GM12878 (cell line): ENCODE measurements at regions not wholly inside any gene's neighbourhood (a gene's known extent, or its start where the extent isn't known, plus 50 kb on each side); places are given as distances from the start of the nearest gene placed in this dataset.

Source experiments
- ATAC-seq: fragments of 200-7000 bp; cut with Tn5 transposase; 3 replicates; pipeline ENCODE4 v1.9.1; 2020; ENCODE audit warnings: mild to moderate bottlenecking, moderate library complexity
- BruUV-seq: library from RNA; stranded (reverse); fragments of 400-500 nt; replicated peaks from 2 replicates; lab custom pipeline; 2021; lab: Mats Ljungman, UMichigan
- CTCF ChIA-PET: fragments of 300-600 bp; sonication (Branson Sonifier 250); formaldehyde crosslinking; extraction: SDS; loops from one replicate; lab custom pipeline; 2021; ENCODE audit warnings: inconsistent platforms; lab: Yijun Ruan, JAX
- POLR2A ChIA-PET: fragments of 350-600 bp; formaldehyde crosslinking; extraction: SDS; loops from one replicate; lab custom pipeline; 2021; ENCODE audit warnings: inconsistent platforms; lab: Charles Lee
- RAD21 ChIA-PET: fragments of 300-600 bp; sonication (Branson Sonifier 250); formaldehyde crosslinking; loops from one replicate; lab custom pipeline; 2023; ENCODE audit warnings: antibody characterized with exemption; ENCODE audit not compliant: unreplicated experiment; lab: Charles Lee
- SMC1A ChIA-PET: fragments of 300-600 bp; sonication (Branson Sonifier 250); formaldehyde crosslinking; loops from one replicate; lab custom pipeline; 2023; ENCODE audit not compliant: unreplicated experiment, uncharacterized antibody; lab: Charles Lee
- DNase-seq: peaks from one replicate; pipeline ENCODE4 v3.0.0-alpha.2; 2011; ENCODE audit warnings: low read depth, low spot score
- FAIRE-seq: peaks from 3 replicates; lab custom pipeline; 2011; peaks lifted over from hg19 to GRCh38; lab: Jason Lieb, UNC
- H2AFZ ChIP-seq: 2 replicates; pipeline ENCODE4 v1.6.0; 2011; ENCODE audit warnings: low read depth, low read length, control low read depth; ENCODE audit not compliant: control insufficient read depth
- H3K27ac ChIP-seq: 2 replicates; pipeline ENCODE4 v1.5.1; 2011; ENCODE audit warnings: control low read depth; ENCODE audit not compliant: control insufficient read depth, insufficient read depth
- H3K27me3 ChIP-seq, 2 experiments: replicated peaks in 1 of 2; 2 replicates each; pipeline versions ENCODE4 v1.6.0 to v1.6.1; 2011; ENCODE audit warnings: low read length in 1 of 2; ENCODE audit not compliant: control insufficient read depth in 2 of 2, insufficient read depth in 2 of 2
- H3K36me3 ChIP-seq, 2 experiments: 2 replicates each; pipeline ENCODE4 v1.5.1; 2011; ENCODE audit warnings: low read length in 1 of 2; ENCODE audit not compliant: control insufficient read depth in 2 of 2, insufficient read depth in 2 of 2
- H3K4me1 ChIP-seq: 2 replicates; pipeline ENCODE4 v1.6.1; 2011; ENCODE audit warnings: mild to moderate bottlenecking, low read length, moderate library complexity, mixed read lengths; ENCODE audit not compliant: control insufficient read depth, insufficient read depth
- H3K4me2 ChIP-seq: 2 replicates; pipeline ENCODE4 v1.6.0; 2011; ENCODE audit warnings: control low read depth; ENCODE audit not compliant: control insufficient read depth, insufficient read depth
- H3K4me3 ChIP-seq: fragments of 200-600 bp; sonication (generic); 2 replicates; pipeline ENCODE4 v1.5.1; 2016
- H3K79me2 ChIP-seq: 2 replicates; pipeline ENCODE4 v1.6.0; 2011; ENCODE audit warnings: low read length; ENCODE audit not compliant: control insufficient read depth, insufficient read depth
- H3K9ac ChIP-seq: 2 replicates; pipeline ENCODE4 v1.8.0; 2011; ENCODE audit warnings: low read length, control low read depth, mixed read lengths; ENCODE audit not compliant: control insufficient read depth, insufficient read depth
- H3K9me3 ChIP-seq: replicated peaks from 3 replicates; pipeline ENCODE4 v1.5.1; 2011; ENCODE audit warnings: mild to moderate bottlenecking, low read length; ENCODE audit not compliant: control insufficient read depth, insufficient read depth
- H4K20me1 ChIP-seq: 2 replicates; pipeline ENCODE4 v1.6.0; 2011; ENCODE audit not compliant: control insufficient read depth, insufficient read depth
- BCL11A ChIP-seq: IDR thresholded peaks from 2 replicates; pipeline ENCODE4 v1.6.1; 2011; ENCODE audit warnings: low read depth, low read length
- CREB1 ChIP-seq: IDR thresholded peaks from 2 replicates; pipeline ENCODE4 v1.6.1; 2012; ENCODE audit warnings: low read depth, mild to moderate bottlenecking, inconsistent platforms
- KLF5 ChIP-seq: fragments of 450-650 bp; IDR thresholded peaks from 2 replicates; pipeline ENCODE4 v1.6.1; 2014; ENCODE audit warnings: mild to moderate bottlenecking; ENCODE audit not compliant: partially characterized antibody
- POU2F2 ChIP-seq: IDR thresholded peaks from 3 replicates; pipeline ENCODE4 v1.6.1; 2011; ENCODE audit warnings: low read depth, mild to moderate bottlenecking, low read length, borderline replicate concordance
- RELA ChIP-seq: fragments of 450-650 bp; IDR thresholded peaks from 2 replicates; pipeline ENCODE4 v1.8.0; 2014; ENCODE audit warnings: borderline replicate concordance; ENCODE audit not compliant: partially characterized antibody
- SMC3 ChIP-seq: IDR thresholded peaks from 2 replicates; pipeline ENCODE4 v1.6.1; 2011; ENCODE audit warnings: low read length, improper control_type of control experiment, borderline replicate concordance
- SREBF2 ChIP-seq: IDR thresholded peaks from 2 replicates; pipeline ENCODE4 v1.6.1; 2012; ENCODE audit warnings: mild to moderate bottlenecking, low read length
- TAF1 ChIP-seq: IDR thresholded peaks from 2 replicates; pipeline ENCODE4 v1.6.1; 2011; ENCODE audit warnings: mild to moderate bottlenecking, low read depth, low read length, borderline replicate concordance
- WGBS: methylation state at CpG from one replicate; pipeline ENCODE4 v1.1.6; 2016; ENCODE audit warnings: low lambda C conversion rate; ENCODE audit not compliant: insufficient replicate concordance, insufficient coverage; ENCODE audit errors: missing lambda C conversion rate; 5-methylcytosine and 5-hydroxymethylcytosine counted together
- in situ Hi-C: fragments of 300-500 bp; cut with MboI; formaldehyde crosslinking; loops from 9 replicates; pipeline ENCODE4 v1.14.3; 2018; ENCODE audit warnings: mixed read lengths
- intact Hi-C: fragments of 100-400 bp; cut with micrococcal nuclease; formaldehyde crosslinking; loops from one replicate; pipeline ENCODE4 v1.14.2; 2022; ENCODE audit not compliant: unreplicated experiment
- TF ChIP-seq, protein P1 (sequence below): fragments of 450-650 bp; IDR thresholded peaks from 2 replicates; pipeline ENCODE4 v1.6.1; 2017; ENCODE audit warnings: mild to moderate bottlenecking, low read depth, inconsistent platforms; ENCODE audit not compliant: poor library complexity, severe bottlenecking
- TF ChIP-seq, protein P2 (sequence below): fragments of 450-650 bp; IDR thresholded peaks from 2 replicates; pipeline ENCODE4 v1.6.1; 2017; ENCODE audit warnings: mild to moderate bottlenecking
- TF ChIP-seq, protein P3 (sequence below): IDR thresholded peaks from 2 replicates; pipeline ENCODE4 v1.6.1; 2011; ENCODE audit warnings: low read depth, mild to moderate bottlenecking, low read length, moderate library complexity, borderline replicate concordance; ENCODE audit errors: extremely low read depth

DNA sequence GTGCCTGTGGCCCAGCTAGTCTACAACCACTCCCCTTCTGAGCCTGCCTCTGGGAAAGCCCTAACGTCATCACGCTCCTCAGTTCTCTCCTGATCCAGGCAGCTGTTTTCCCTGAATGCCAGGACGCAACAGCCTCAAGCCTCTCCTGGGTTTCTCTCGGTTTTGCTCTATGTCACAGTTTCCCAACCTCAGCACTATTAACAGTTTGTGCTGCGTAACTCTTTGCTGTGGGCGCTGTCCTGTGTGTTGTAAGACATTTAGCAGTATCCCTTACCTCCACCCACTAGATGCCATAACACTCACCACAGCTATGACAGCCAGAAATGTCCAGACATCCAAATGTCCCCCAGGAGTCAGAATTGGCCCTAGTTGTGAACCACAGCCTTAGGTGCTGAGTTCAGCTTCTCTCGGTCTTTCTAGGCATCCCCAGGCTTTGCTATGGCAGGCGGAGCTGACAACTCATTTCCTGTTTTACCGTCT is 226.3 kb upstream of the NPVF start:
- Histone ChIP-seq H3K27ac (no peak overlapping the region), H2AFZ (no peak overlapping the region), H4K20me1 (no peaks in the 10 kb centered on the region), H3K27me3 (no peaks in the 10 kb centered on the region), H3K9ac (no peak overlapping the region), H3K4me1 (no peaks in the 10 kb centered on the region), H3K9me3 (no peaks in the 10 kb centered on the region), H3K4me3 (no peak overlapping the region), H3K79me2 (no peaks in the 10 kb centered on the region), H3K36me3 (no peaks in the 10 kb centered on the region), H3K4me2 (no peak overlapping the region)
- DNase-seq (no peak), FAIRE-seq (no peak), ATAC-seq (peak; percentile 40; the same call in 2 of the 3 replicates)
- no TSS peak for BruUV-seq
- RAD21 ChIA-PET, result no interaction called here
- 34% methylated on average over 9 of the region's 9 CpGs for WGBS
- POLR2A ChIA-PET, result no interaction called here
- SMC1A ChIA-PET, result no interaction called here
- in situ Hi-C loops, result no loop called here
- CTCF ChIA-PET, result no interaction called here
- intact Hi-C loops, result no loop called here
- no peak for TF ChIP-seq RELA
- TF ChIP-seq, protein P1, sequence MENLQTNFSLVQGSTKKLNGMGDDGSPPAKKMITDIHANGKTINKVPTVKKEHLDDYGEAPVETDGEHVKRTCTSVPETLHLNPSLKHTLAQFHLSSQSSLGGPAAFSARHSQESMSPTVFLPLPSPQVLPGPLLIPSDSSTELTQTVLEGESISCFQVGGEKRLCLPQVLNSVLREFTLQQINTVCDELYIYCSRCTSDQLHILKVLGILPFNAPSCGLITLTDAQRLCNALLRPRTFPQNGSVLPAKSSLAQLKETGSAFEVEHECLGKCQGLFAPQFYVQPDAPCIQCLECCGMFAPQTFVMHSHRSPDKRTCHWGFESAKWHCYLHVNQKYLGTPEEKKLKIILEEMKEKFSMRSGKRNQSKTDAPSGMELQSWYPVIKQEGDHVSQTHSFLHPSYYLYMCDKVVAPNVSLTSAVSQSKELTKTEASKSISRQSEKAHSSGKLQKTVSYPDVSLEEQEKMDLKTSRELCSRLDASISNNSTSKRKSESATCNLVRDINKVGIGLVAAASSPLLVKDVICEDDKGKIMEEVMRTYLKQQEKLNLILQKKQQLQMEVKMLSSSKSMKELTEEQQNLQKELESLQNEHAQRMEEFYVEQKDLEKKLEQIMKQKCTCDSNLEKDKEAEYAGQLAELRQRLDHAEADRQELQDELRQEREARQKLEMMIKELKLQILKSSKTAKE, result no peak
- TF ChIP-seq, all 136 proteins: peak for 0

DNA sequence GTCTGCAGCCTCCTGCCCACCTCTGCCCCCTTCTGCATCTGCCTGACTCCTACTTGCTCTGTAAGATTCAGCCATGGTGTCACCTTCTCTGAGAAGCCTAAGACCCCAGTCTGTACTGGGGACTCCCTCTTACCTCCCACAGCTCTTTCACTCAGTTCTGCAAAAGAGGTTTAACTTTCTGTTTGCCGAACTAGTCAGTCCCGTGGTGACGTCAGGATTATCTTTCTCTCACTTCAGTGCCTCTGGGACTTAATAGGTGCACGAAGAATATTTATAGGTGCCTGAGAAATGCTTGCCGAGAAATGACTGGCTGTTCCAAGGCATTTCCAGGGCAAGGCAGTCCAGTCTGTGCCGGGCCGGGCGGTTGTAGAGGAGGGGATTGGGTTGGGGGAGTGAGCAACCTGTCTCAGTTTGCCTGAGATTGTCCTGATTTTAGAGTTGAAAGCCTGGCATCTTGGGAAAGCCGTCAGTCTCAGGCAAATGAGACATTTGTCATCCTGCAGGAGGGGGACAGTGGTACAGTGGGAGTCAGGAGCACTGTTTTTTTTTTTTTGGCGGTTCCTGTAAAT is 227.5 kb upstream of the NPVF start:
- Histone ChIP-seq H3K4me2 (no peak overlapping the region), H3K27me3 (0 out of 4 replicates have a peak, but pooled peaks cover 0 to 1% of the 10 kb centered on the region in 2 experiments), H3K9me3 (no peaks in the 10 kb centered on the region), H3K36me3 (no peaks in the 10 kb centered on the region), H3K79me2 (no peaks in the 10 kb centered on the region), H3K9ac (no peak overlapping the region), H4K20me1 (no peaks in the 10 kb centered on the region), H3K27ac (no peak overlapping the region), H2AFZ (no peak overlapping the region), H3K4me1 (no peaks in the 10 kb centered on the region), H3K4me3 (no peak overlapping the region)
- ChIA-PET CTCF (no interaction called here), POLR2A (no interaction called here), SMC1A (no interaction called here), RAD21 (no interaction called here)
- WGBS, result 43% methylated on average over 10 of the region's 10 CpGs
- in situ Hi-C loops, result no loop called here
- intact Hi-C loops, result no loop called here
- no TSS peak for BruUV-seq
- DNase-seq, result no peak
- no peak for FAIRE-seq
- ATAC-seq, result peak; percentile 34
- TF ChIP-seq KLF5 (no peak), SREBF2 (no peak), BCL11A (no peak), POU2F2 (no peak), TAF1 (no peak), SMC3 (no peak), CREB1 (no peak)
- TF ChIP-seq, protein P2, sequence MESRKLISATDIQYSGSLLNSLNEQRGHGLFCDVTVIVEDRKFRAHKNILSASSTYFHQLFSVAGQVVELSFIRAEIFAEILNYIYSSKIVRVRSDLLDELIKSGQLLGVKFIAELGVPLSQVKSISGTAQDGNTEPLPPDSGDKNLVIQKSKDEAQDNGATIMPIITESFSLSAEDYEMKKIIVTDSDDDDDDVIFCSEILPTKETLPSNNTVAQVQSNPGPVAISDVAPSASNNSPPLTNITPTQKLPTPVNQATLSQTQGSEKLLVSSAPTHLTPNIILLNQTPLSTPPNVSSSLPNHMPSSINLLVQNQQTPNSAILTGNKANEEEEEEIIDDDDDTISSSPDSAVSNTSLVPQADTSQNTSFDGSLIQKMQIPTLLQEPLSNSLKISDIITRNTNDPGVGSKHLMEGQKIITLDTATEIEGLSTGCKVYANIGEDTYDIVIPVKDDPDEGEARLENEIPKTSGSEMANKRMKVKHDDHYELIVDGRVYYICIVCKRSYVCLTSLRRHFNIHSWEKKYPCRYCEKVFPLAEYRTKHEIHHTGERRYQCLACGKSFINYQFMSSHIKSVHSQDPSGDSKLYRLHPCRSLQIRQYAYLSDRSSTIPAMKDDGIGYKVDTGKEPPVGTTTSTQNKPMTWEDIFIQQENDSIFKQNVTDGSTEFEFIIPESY, result no peak
- TF ChIP-seq, protein P3, sequence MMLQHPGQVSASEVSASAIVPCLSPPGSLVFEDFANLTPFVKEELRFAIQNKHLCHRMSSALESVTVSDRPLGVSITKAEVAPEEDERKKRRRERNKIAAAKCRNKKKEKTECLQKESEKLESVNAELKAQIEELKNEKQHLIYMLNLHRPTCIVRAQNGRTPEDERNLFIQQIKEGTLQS, result no peak
